ENCODE measurements at regions not wholly inside any gene's neighbourhood (a gene's known extent, or its start where the extent isn't known, plus 50 kb on each side); places are given as distances from the start of the nearest gene placed in this dataset.

- Histone ChIP-seq H3K27me3 (ENCODE audit: insufficient read depth, low read depth) (no peaks in the 10 kb centered on the region), H3K4me1 (replicated peaks; ENCODE audit: insufficient read depth) (peaks cover 6% of the 10 kb centered on the region; the same call in 1 of the 2 replicates), H3K4me3 (no peak overlapping the region), H3K27ac (no peak overlapping the region), H3K9me3 (ENCODE audit: insufficient read depth, low read depth) (no peaks in the 10 kb centered on the region), H3K9me2 (ENCODE audit: insufficient read depth) (no peaks in the 10 kb centered on the region), H2AFZ (no peak overlapping the region), H3F3A (ENCODE audit: insufficient read depth, low read depth) (no peaks in the 10 kb centered on the region), H4K20me1 (ENCODE audit: insufficient read depth) (no peaks in the 10 kb centered on the region), H3K4me2 (no peak overlapping the region), H3K79me2 (ENCODE audit: low read depth) (no peaks in the 10 kb centered on the region), H3K36me3 (ENCODE audit: low read depth) (no peaks in the 10 kb centered on the region)
- no peak for DNase-seq
- CTCF ChIA-PET: no interaction called here
- TF ChIP-seq EZH2 (IDR thresholded peaks at IDR 0.05; ENCODE audit: low read depth) (no peak), CTCF (conservative IDR thresholded peaks at IDR 0.05) (no peak)
- POLR2A ChIA-PET (ENCODE audit: unreplicated experiment): no interaction called here
- no TSS peak for BruUV-seq (replicated peaks)
- intact Hi-C loops (cut with micrococcal nuclease; ENCODE audit: unreplicated experiment): no loop called here
These were observed 177.7 kb upstream of the FRMD6 start for GRCh38 chr14:51473808-51474565.

GRCh38 chr14:51474854-51475253 lies 176.9 kb upstream of the FRMD6 start:
- H3K79me2 ChIP-seq (ENCODE audit: low read depth): no peaks in the 10 kb centered on the region
- no peaks in the 10 kb centered on the region for H4K20me1 ChIP-seq (ENCODE audit: insufficient read depth)
- H3K27me3 ChIP-seq (ENCODE audit: insufficient read depth, low read depth): no peaks in the 10 kb centered on the region
- ChIA-PET CTCF (interaction anchor here (0.5 kb wide), 1 partner anchor 147 kb away, joined by 5 read pairs; no protein-coding TSS in a partner anchor), POLR2A (ENCODE audit: unreplicated experiment) (no interaction called here)
- no peak overlapping the region for H2AFZ ChIP-seq
- H3K27ac ChIP-seq: no peak overlapping the region
- H3K9me2 ChIP-seq (ENCODE audit: insufficient read depth): no peaks in the 10 kb centered on the region
- H3K4me2 ChIP-seq: no peak overlapping the region
- no peaks in the 10 kb centered on the region for H3K9me3 ChIP-seq (ENCODE audit: insufficient read depth, low read depth)
- TF ChIP-seq EZH2 (IDR thresholded peaks at IDR 0.05; ENCODE audit: low read depth) (no peak), CTCF (conservative IDR thresholded peaks at IDR 0.05) (no peak)
- intact Hi-C loops (cut with micrococcal nuclease; ENCODE audit: unreplicated experiment): no loop called here
- DNase-seq: no peak
- H3F3A ChIP-seq (ENCODE audit: insufficient read depth, low read depth): no peaks in the 10 kb centered on the region
- H3K4me1 ChIP-seq (replicated peaks; ENCODE audit: insufficient read depth): peaks cover 6% of the 10 kb centered on the region; the same call in 1 of the 2 replicates
- no peaks in the 10 kb centered on the region for H3K36me3 ChIP-seq (ENCODE audit: low read depth)
- BruUV-seq (replicated peaks): no TSS peak
- no peak overlapping the region for H3K4me3 ChIP-seq

GRCh38 chr14:51478175-51478621 lies 173.5 kb upstream of the FRMD6 start:
- Histone ChIP-seq H3K27ac (no peak overlapping the region), H3K4me1 (replicated peaks; ENCODE audit: insufficient read depth) (peaks cover 6% of the 10 kb centered on the region; the same call in 1 of the 2 replicates), H3K9me3 (ENCODE audit: insufficient read depth, low read depth) (no peaks in the 10 kb centered on the region), H3K4me2 (no peak overlapping the region), H3K4me3 (no peak overlapping the region), H3K9me2 (ENCODE audit: insufficient read depth) (no peaks in the 10 kb centered on the region), H3K36me3 (ENCODE audit: low read depth) (no peaks in the 10 kb centered on the region), H3K79me2 (ENCODE audit: low read depth) (no peaks in the 10 kb centered on the region), H3F3A (ENCODE audit: insufficient read depth, low read depth) (no peaks in the 10 kb centered on the region), H2AFZ (no peak overlapping the region), H3K27me3 (ENCODE audit: insufficient read depth, low read depth) (no peaks in the 10 kb centered on the region), H4K20me1 (ENCODE audit: insufficient read depth) (no peaks in the 10 kb centered on the region)
- no peak for TF ChIP-seq EZH2 (IDR thresholded peaks at IDR 0.05; ENCODE audit: low read depth)
- no peak for TF ChIP-seq CTCF (conservative IDR thresholded peaks at IDR 0.05)
- ChIA-PET POLR2A (ENCODE audit: unreplicated experiment) (no interaction called here), CTCF (no interaction called here)
- no peak for DNase-seq
- no TSS peak for BruUV-seq (replicated peaks)
- intact Hi-C loops (cut with micrococcal nuclease; ENCODE audit: unreplicated experiment): no loop called here

Measured in PC-9 (cell line).